Stomach (tissue), 8 donors: ENCODE measurements at regions not wholly inside any gene's neighbourhood (a gene's known extent, or its start where the extent isn't known, plus 50 kb on each side); places are given as distances from the start of the nearest gene placed in this dataset.

ENCODE experiments used
- DNase-seq, 2 donors: peaks; one replicate each; pipeline versions ENCODE4 v3.0.0 to v3.0.0-alpha.2; 2013 to 2019
- H3K27ac ChIP-seq, 5 donors: fragments of 200-600 bp in 4 of 5; sonication (generic) in 4 of 5; one replicate each; pipeline ENCODE4 v1.5.1; 2013 to 2019; ENCODE audit warnings: mild to moderate bottlenecking in 1 of 5, moderate library complexity in 1 of 5
- H3K27me3 ChIP-seq, 3 donors: fragments of 200-600 bp; sonication (generic); one replicate each; pipeline ENCODE4 v1.5.1; 2017 to 2019; ENCODE audit warnings: mixed run types in 1 of 3
- H3K36me3 ChIP-seq, 4 donors: fragments of 200-600 bp; sonication (generic); 1 replicate in 3 of 4; 2 replicates in 1 of 4; pipeline ENCODE4 v1.5.1; 2016 to 2019
- H3K4me1 ChIP-seq, 4 donors: fragments of 200-600 bp; sonication (generic); one replicate each; pipeline ENCODE4 v1.5.1; 2016 to 2019
- H3K4me3 ChIP-seq, 4 donors: fragments of 200-600 bp; sonication (generic) in 3 of 4; one replicate each; pipeline ENCODE4 v1.5.1; 2016 to 2019; ENCODE audit warnings: mild to moderate bottlenecking in 1 of 4
- H3K9me3 ChIP-seq, 4 donors: fragments of 200-600 bp; sonication (generic); one replicate each; pipeline ENCODE4 v1.5.1; 2016 to 2019
- EP300 ChIP-seq: sonication (generic); formaldehyde crosslinking; IDR thresholded peaks from one replicate; pipeline ENCODE4 v1.6.1; 2017; ENCODE audit warnings: antibody characterized with exemption
- POLR2A ChIP-seq, 4 donors: fragments of 450-650 bp; IDR thresholded peaks; one replicate each; pipeline ENCODE4 v1.6.1; 2016; ENCODE audit warnings: antibody characterized with exemption in 4 of 4, control low read depth in 2 of 4, mild to moderate bottlenecking in 1 of 4, moderate library complexity in 1 of 4
- POLR2AphosphoS5 ChIP-seq, 3 donors: sonication (generic); formaldehyde crosslinking; IDR thresholded peaks; one replicate each; pipeline ENCODE4 v1.6.1; 2016; ENCODE audit warnings: antibody characterized with exemption in 3 of 3
- WGBS, 5 donors: extraction: QIAGEN DNeasy Blood & Tissue Kit in 3 of 5; methylation state at CpG; one replicate each; pipeline versions ENCODE4 v1.1.5 to v1.1.7; 2013 to 2018; 5-methylcytosine and 5-hydroxymethylcytosine counted together
- intact Hi-C: fragments of 100-400 bp; cut with DNase I; formaldehyde crosslinking; loops from one replicate; pipeline ENCODE4 v1.15.1; 2023; ENCODE audit warnings: low total_unique reads
- TF ChIP-seq, protein P1 (sequence below), 7 experiments: fragments of 450-650 bp in 4 of 7; fragments of 200-600 bp in 3 of 7; sonication (generic) in 3 of 7; IDR thresholded peaks; one replicate each; pipeline ENCODE4 v1.5.1; 2016 to 2019; ENCODE audit warnings: antibody characterized with exemption in 7 of 7, control low read depth in 2 of 7, mild to moderate bottlenecking in 1 of 7
- donor health status: healthy with polysubstance abuse.
- donor health status: Bipolar disorder and iron deficiency.
- donor health status: healthy.

DNA sequence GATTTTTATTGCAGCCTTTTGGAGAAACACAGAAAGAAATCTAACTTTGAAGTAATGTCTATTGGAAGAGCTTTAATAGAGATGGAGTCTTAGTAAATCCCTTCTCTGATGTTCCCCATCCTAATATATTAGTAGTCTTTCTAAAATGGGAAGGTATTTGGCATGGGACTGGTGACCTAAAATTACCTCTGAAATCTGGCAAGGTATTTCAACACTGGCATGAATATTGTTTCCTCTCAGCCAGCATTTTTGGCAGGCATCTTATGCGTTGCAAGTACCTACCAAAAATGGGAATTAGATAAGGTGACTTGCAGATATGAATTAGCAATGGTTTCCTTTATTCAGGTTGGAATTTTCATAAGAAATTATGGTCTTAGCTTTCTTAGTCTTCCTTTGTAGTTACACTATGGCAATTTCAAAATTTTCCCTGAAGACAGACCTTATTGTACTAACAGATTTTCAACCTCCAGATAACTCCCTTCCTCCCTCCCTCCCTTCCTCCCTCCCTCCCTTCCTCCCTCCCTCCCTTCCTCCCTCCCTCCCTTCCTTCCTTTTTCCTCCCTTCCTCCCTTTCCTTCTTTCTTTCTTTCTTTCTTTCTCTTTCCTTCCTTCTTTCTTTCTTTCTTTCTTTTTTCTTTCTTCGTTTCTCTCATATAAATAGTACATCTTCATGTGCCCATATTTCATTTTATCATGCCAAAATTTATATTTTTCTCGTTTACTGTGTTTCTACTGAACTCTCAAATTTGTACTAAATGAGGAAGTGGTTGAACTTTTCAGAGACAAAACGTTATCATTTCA, 168.2 kb upstream of the KCNMB2 start:
- peaks cover 0 to 14% (median 0%) of the 10 kb centered on the region in 4 donors for H3K9me3 ChIP-seq
- TF ChIP-seq POLR2AphosphoS5 (IDR thresholded peaks at IDR 0.05) (peak in 1 of 3 donors; percentile 32), EP300 (no peak), POLR2A (IDR thresholded peaks at IDR 0.05) (no peak)
- TF ChIP-seq, protein P1, sequence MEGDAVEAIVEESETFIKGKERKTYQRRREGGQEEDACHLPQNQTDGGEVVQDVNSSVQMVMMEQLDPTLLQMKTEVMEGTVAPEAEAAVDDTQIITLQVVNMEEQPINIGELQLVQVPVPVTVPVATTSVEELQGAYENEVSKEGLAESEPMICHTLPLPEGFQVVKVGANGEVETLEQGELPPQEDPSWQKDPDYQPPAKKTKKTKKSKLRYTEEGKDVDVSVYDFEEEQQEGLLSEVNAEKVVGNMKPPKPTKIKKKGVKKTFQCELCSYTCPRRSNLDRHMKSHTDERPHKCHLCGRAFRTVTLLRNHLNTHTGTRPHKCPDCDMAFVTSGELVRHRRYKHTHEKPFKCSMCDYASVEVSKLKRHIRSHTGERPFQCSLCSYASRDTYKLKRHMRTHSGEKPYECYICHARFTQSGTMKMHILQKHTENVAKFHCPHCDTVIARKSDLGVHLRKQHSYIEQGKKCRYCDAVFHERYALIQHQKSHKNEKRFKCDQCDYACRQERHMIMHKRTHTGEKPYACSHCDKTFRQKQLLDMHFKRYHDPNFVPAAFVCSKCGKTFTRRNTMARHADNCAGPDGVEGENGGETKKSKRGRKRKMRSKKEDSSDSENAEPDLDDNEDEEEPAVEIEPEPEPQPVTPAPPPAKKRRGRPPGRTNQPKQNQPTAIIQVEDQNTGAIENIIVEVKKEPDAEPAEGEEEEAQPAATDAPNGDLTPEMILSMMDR (IDR thresholded peaks at IDR 0.05) = no peak
- no peak for DNase-seq
- no peak overlapping the region for H3K27ac ChIP-seq
- no peaks in the 10 kb centered on the region for H3K27me3 ChIP-seq
- intact Hi-C loops = no loop called here
- H3K4me3 ChIP-seq = no peak overlapping the region
- peaks cover 0 to 11% (median 7%) of the 10 kb centered on the region in 4 donors for H3K4me1 ChIP-seq
- WGBS, 5 donors = 26 to 48% (median 41%) methylated on average over 4 of the region's 4 CpGs
- no peaks in the 10 kb centered on the region for H3K36me3 ChIP-seq

DNA sequence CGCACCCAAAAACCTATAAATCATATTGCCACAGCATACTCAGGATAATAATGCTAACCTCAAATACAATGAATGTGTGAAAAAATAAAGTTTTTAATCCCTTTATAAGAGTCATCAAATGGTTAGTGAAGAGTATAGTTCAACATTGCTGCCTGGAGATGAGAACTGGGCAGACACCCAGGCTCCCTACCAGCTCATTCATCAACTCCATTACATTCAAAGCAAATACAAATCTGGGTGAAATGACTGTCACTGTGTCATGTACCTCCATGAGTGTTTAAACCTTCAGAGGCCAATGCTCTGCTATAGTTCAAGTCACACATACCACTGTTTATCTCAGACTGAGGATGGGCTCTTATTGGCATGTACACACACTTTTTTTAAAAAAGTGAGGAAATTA, 167.2 kb upstream of the KCNMB2 start:
- intact Hi-C loops = no loop called here
- Histone ChIP-seq H3K27ac (no peak overlapping the region), H3K36me3 (no peaks in the 10 kb centered on the region), H3K27me3 (no peaks in the 10 kb centered on the region), H3K4me1 (peaks cover 0 to 11% (median 7%) of the 10 kb centered on the region in 4 donors), H3K9me3 (peaks cover 0 to 5% (median 0%) of the 10 kb centered on the region in 4 donors), H3K4me3 (no peak overlapping the region)
- DNase-seq = no peak
- WGBS, 5 donors = 92 to 98% (median 94%) methylated on average over 1 of the region's 1 CpG
- TF ChIP-seq POLR2A (IDR thresholded peaks at IDR 0.05) (no peak), POLR2AphosphoS5 (IDR thresholded peaks at IDR 0.05) (no peak), EP300 (no peak)
- TF ChIP-seq, protein P1 (IDR thresholded peaks at IDR 0.05) = no peak

DNA sequence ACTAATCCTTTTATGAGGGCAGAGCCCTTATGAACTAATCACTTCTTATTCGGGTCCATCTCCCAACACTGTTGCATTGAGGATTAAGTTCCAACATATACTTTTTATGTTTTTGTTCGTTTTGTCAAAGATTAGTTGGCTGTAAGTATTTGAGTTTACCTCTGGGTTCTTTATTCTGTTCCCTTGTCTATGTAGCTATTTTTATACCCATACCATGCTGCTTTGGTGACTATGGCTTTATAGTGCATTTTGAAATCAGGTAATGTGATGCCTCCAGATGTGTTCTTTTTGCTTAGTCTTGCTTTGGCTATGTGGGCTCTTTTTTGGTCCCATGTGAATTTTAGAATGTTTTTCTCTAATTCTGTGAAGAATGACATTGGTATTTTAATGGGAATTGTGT, 166.4 kb upstream of the KCNMB2 start:
- TF ChIP-seq POLR2A (IDR thresholded peaks at IDR 0.05) = no peak
- TF ChIP-seq POLR2AphosphoS5 (IDR thresholded peaks at IDR 0.05) = no peak
- no peak for TF ChIP-seq EP300
- TF ChIP-seq, protein P1 (IDR thresholded peaks at IDR 0.05) = no peak
- Histone ChIP-seq H3K9me3 (no peaks in the 10 kb centered on the region), H3K27ac (no peak overlapping the region), H3K4me1 (peaks cover 0 to 11% (median 7%) of the 10 kb centered on the region in 4 donors), H3K36me3 (no peaks in the 10 kb centered on the region), H3K27me3 (no peaks in the 10 kb centered on the region), H3K4me3 (no peak overlapping the region)
- intact Hi-C loops = no loop called here
- DNase-seq = no peak
- WGBS, 5 donors = 87 to 98% (median 91%) methylated on average over 2 of the region's 2 CpGs

DNA sequence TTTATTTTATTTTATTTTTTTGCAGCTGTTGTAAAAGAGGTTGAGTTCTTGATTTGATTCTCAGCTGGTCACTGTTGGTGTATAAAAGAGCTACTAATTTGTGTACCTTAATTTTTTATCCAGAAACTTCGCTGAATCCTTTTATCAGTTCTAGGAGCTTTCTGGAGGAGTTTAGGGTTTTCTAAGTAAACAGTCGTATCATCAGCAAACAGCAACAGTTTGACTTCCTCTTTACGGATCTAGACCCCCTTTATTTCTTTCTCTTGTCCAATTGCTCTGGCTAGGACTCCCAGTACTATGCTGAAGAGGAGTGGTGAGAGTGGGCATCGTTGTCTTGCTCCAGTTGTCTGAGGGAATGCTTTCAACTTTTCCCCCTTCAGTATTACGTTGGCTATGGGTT, 165.8 kb upstream of the KCNMB2 start:
- TF ChIP-seq, protein P1 (IDR thresholded peaks at IDR 0.05) = no peak
- TF ChIP-seq POLR2AphosphoS5 (IDR thresholded peaks at IDR 0.05) (no peak), POLR2A (IDR thresholded peaks at IDR 0.05) (no peak), EP300 (no peak)
- no peak overlapping the region for H3K4me3 ChIP-seq
- H3K9me3 ChIP-seq = no peaks in the 10 kb centered on the region
- H3K4me1 ChIP-seq = peaks cover 0 to 11% (median 7%) of the 10 kb centered on the region in 4 donors
- no peaks in the 10 kb centered on the region for H3K36me3 ChIP-seq
- DNase-seq = no peak
- WGBS, 5 donors = 79 to 93% (median 89%) methylated on average over 5 of the region's 5 CpGs
- no peak overlapping the region for H3K27ac ChIP-seq
- intact Hi-C loops = no loop called here
- H3K27me3 ChIP-seq = no peaks in the 10 kb centered on the region
